ENCODE measurements at regions not wholly inside any gene's neighbourhood (a gene's known extent, or its start where the extent isn't known, plus 50 kb on each side); places are given as distances from the start of the nearest gene placed in this dataset.
"Not testable (repeated sequence)": the region's sequence is repeated elsewhere in the genome, so short reads cannot be mapped to it uniquely, and the experiment has no call there.

DNA sequence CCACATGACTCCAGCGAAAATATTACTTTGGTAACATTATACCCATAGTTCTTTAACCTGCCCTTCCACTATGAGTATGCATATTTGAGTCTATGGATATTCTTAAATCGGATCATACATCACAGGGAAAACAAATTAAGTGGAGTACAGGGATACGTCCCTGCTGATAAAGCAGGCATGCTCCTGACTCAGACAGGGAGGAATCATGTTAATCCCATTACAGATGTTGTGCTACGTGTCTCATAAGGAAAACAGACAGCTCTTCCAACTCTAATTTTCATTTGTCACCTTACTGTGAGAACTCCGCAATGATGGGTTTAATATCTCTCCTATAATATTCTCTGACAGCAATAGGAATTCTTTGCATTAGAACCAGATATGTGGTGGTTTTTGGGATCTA, 469.5 kb upstream of the POM121L12 start:
- DNase-seq = no peak

- DNase-seq = no peak
Measured at GRCh38 chr7:52555805-52556204, 479.6 kb upstream of the POM121L12 start.

GRCh38 chr7:52547308-52547910, 488.0 kb upstream of the POM121L12 start:
- DNase-seq = no peak

- not testable (repeated sequence) for DNase-seq
Measured at GRCh38 chr7:52541198-52541765, 494.2 kb upstream of the POM121L12 start.

DNA sequence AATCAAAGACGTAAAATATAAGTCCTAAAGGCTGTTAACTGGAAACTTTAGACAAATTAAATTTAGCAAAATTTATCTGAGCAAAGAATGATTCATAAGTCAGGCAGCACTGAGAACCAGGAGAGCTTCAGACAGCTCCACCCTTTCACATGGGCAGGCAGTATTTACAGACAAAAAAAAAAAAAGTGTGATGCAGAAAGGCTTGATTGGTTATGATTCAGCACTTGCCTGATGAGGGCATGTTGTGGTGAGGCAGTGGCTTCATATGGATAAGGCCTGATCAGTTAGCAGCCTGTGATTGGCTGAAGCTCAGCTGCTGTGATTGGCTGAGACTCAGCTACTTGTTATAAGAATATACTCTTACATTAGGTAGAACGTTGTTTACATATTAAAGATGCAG, 495.4 kb upstream of the POM121L12 start:
- no peak for DNase-seq

DNA sequence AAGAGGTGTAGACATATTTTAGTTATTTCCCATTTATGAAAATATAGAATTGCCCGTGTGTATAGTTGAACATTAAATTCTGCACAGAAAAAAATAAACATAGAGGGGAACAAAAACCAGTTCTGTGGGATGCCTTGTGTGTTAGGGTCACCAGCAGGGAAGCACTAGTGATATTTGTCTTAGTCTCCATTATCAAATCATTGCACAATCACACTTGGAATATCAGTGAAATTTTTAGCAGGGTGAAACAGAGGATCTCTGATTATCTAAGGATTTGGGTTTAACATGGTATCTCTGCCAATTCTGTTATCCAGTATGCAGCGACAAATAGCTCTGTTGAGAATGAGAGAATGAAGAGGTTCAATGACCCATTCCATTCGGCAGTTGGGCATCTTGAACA, 496.0 kb upstream of the POM121L12 start:
- no peak for DNase-seq

DNA sequence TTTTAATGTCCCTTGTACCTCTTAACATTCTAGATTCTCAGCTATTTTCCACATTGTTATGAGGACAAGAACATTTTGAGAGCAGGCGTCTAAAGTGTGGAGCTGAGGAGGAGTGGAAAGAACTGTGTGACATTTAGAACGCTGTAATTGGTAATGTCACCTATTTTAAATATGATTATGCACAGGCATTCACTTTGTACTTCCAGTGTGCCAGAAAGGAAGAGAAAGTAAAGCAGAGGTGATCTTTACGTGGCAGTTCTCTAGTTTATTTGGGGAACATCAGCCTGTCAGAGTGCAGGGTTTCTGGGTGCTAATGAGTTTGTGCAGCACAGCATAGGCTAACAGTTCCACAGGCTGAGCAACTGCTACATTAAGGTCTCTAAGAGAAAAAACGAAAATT, 498.4 kb upstream of the POM121L12 start:
- no peak for DNase-seq

DNA sequence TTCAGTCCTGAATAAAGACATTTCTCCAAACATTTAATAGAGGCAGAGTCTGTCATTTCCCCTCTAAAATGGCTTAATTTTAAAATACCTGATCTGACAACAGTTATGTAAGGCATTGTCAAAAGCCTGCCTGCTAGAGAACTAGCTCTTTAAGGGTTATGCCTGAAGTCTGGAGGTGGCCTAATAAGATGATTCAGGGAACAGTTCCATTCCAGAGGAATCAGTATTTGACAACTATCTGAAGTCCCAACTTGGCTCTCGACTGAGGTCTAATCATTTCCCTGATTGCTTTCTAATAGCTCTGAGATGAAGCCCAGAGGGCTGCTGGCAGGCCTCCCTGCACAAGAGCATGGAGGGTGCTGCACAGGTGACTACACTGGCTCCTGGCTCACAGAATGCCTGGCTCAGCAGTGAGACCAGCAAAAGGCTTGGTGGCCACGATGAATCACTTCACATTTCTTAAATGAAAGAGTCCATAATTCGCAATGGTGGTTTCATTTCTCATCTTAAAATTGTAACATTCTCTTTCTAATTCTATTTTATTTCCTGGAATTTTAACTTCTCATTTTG, 509.6 kb upstream of the POM121L12 start:
- no peak for DNase-seq

DNA sequence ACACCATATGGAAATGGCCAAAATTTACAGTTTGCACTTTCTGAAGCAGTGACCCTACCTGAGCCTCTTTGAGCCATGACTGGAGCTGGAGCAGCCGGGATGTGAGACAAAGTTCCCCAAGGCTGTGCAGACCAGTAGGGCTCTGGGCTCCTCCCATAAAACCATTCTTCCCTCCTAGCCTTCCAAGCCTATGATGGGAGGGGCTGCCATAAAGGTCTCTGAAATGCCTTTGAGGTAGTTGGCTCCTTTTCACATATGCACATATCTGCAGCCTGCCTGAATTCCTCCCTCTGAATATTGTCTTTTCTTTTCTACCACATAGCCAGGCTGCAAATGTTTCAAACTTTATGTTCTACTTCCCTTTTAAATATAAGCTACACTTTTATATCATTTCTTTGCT, 516.6 kb upstream of the POM121L12 start:
- no peak for DNase-seq

GRCh38 chr7:52512656-52513055, 522.8 kb upstream of the POM121L12 start:
- no peak for DNase-seq

- no peak for DNase-seq
Measured at GRCh38 chr7:52507546-52508255, 527.7 kb upstream of the POM121L12 start.

DNA sequence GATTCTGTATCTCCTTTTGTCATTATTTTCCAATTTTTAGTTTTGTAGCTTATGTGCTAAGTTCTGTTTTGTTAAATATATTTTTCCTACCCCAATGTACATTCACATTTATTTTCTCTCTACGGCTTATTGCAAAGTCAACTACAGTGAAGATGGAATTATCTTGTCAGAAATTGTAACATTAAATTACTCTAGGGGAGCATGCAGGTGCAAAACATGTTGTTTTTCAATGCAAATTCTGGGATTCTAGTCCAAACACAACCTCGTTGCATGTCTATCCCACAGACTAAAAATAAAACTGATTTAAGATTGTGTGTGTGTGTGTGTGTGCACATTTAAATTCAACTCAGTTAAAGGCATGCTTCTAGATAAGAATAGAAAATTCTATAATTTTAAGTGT, 529.1 kb upstream of the POM121L12 start:
- DNase-seq = no peak

DNA sequence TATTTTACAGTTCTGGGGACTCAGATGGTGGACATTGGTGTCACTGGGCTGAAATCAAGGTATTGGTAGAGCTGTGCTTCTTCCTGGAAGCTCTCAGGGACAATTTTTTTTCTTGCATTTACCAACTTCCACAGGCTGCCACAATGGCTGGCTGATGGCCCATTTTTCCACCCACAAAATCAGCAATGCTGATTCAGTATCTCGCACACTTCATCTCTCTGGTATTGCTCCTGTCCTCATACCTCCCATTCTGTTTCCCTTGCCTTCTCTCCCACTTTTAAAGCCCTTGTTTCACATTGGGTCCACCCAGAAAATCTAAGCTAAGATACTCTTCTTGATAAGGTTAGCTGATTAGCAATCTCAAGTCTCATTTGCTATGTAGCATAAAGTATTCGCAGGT, 530.9 kb upstream of the POM121L12 start:
- no peak for DNase-seq

- DNase-seq = no peak
Measured at GRCh38 chr7:52502281-52502680, 533.2 kb upstream of the POM121L12 start.

GRCh38 chr7:52501696-52502095, 533.7 kb upstream of the POM121L12 start:
- DNase-seq = no peak

GRCh38 chr7:52500841-52501240, 534.6 kb upstream of the POM121L12 start:
- DNase-seq = no peak

DNA sequence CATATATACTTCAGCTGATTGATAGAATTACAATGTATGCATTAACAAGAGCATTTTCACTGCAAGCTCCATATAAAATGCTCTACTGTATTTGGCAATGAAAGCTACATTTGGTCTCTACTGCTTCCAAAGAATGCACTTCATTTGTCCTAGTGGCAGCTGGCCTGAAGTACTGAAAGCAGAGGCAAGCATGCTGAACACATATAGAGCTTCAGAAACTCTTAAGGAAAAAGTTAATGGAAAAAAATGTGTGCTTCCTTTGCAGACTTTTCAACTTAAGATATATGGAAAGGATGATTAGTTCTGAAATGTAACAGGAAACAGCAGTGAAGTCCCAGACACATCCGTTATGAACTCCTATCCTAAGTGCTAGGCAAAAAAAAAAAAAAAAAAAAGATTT, 537.1 kb upstream of the POM121L12 start:
- no peak for DNase-seq

GRCh38 chr7:52486267-52486666, 549.2 kb upstream of the POM121L12 start:
- DNase-seq = no peak

DNA sequence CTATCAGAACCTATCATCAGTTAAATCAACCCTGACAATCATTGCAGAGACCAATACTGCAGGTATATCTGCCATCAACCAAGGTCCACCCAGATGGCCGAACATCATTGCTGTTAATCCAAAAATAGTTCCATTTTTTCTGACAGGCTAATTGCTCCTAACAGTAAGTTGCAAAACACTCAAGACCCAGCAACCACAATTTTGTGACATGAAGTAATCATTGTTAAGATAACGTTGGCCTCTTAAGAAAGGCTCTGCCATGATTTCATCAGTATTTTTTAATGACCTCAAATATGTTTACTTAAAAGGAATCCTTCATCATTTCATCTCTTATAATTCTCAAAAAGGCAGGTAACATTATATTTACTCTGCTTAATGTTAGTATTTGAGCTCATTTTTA, 553.4 kb upstream of the POM121L12 start:
- DNase-seq = no peak

GRCh38 chr7:52481571-52481970, 553.9 kb upstream of the POM121L12 start:
- DNase-seq = no peak

DNA sequence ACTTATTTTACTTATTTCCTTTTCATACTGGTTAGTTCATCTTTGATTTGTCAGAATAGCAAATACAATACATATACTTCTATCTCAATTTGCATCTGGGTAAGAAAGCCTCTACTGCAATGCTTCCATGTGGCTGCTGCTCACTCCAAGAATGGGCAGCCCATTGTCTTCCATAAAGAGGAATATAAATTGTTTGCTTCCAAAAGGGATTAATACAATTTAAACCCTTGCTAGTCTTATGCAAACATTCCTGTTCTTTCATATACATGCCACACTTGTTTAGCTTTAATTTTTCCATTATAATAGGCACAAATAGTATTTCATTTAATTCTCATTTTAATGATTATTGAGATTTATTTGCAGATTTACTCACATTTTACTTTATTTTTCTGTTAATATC, 555.4 kb upstream of the POM121L12 start:
- DNase-seq = no peak

- no peak for DNase-seq
Measured at GRCh38 chr7:52475001-52475582, 560.3 kb upstream of the POM121L12 start.

DNA sequence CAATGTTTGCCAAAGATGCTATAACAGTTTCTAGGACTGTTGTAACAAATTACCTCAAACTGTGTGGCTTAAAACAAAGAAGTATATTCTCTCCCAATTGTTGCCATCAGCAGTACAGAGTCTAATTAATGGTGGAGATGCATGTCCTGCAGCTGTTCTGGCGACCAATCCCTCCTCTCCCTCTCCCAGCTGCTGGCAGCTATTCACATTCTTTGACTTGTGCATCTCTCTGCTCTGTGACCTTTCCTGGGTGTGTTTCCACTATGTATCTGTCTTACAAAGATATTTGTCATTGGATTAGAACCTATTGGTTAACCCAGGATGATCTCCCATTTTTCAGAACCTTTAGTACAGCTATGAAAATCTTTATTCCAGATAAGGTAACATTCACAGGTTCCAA, 561.7 kb upstream of the POM121L12 start:
- no peak for DNase-seq
